ENCODE measurements at regions not wholly inside any gene's neighbourhood (a gene's known extent, or its start where the extent isn't known, plus 50 kb on each side); places are given as distances from the start of the nearest gene placed in this dataset.

GRCh38 chr3:101069901-101070798, 76.9 kb upstream of the ABI3BP start:
- 9% methylated on average over 6 of the region's 6 CpGs for WGBS (ENCODE audit: insufficient coverage, insufficient replicate concordance, low lambda C conversion rate, missing lambda C conversion rate)
- Histone ChIP-seq H3K79me2 (ENCODE audit: control insufficient read depth, insufficient read depth, low read length) (no peaks in the 10 kb centered on the region), H4K20me1 (ENCODE audit: control insufficient read depth, insufficient read depth) (no peaks in the 10 kb centered on the region), H3K4me2 (ENCODE audit: control insufficient read depth, insufficient read depth) (no peak overlapping the region), H3K27me3 (replicated peaks in 1 of 2; ENCODE audit: control insufficient read depth in 2 of 2, insufficient read depth in 2 of 2, low read length in 1 of 2) (no peaks in the 10 kb centered on the region), H3K4me3 (no peak overlapping the region), H3K27ac (ENCODE audit: control insufficient read depth, insufficient read depth) (no peak overlapping the region), H2AFZ (ENCODE audit: control insufficient read depth, low read depth, low read length) (no peak overlapping the region), H3K36me3 (ENCODE audit: control insufficient read depth in 2 of 2, insufficient read depth in 2 of 2, low read length in 1 of 2) (no peaks in the 10 kb centered on the region), H3K9ac (ENCODE audit: control insufficient read depth, insufficient read depth, low read length) (no peak overlapping the region), H3K9me3 (replicated peaks; ENCODE audit: control insufficient read depth, insufficient read depth, low read length) (no peaks in the 10 kb centered on the region), H3K4me1 (ENCODE audit: control insufficient read depth, insufficient read depth, low read length) (no peaks in the 10 kb centered on the region)
- ChIA-PET CTCF (interaction anchor here (0.6 to 4.5 kb wide), 11 partner anchors 9 to 610 kb away, joined by 3 to 25 read pairs (median 3); no protein-coding TSS in a partner anchor), SMC1A (ENCODE audit: uncharacterized antibody, unreplicated experiment) (interaction anchor here (0.6 to 2.4 kb wide), 7 partner anchors 10 to 605 kb away, joined by 3 to 18 read pairs (median 3); no protein-coding TSS in a partner anchor), RAD21 (ENCODE audit: unreplicated experiment) (interaction anchor here (1.5 kb wide), 1 partner anchor 568 kb away, joined by 4 read pairs; no protein-coding TSS in a partner anchor), POLR2A (no interaction called here)
- FAIRE-seq (no peak), DNase-seq (ENCODE audit: low read depth, low spot score) (peak; percentile 7), ATAC-seq (peak; percentile 99)
- intact Hi-C loops (cut with micrococcal nuclease; ENCODE audit: unreplicated experiment), result loop anchor here (1.0 kb wide), 3 partner anchors 126 to 566 kb away; no protein-coding TSS in a partner anchor
- no TSS peak for BruUV-seq (replicated peaks)
- in situ Hi-C loops (cut with MboI), result loop anchor here (5.0 kb wide), 2 partner anchors 312 to 567 kb away; no protein-coding TSS in a partner anchor
- TF ChIP-seq SMARCA5 (IDR thresholded peaks at IDR 0.05) (0 out of 2 replicates have a peak, but pooled peaks have one; percentile 37), MYC (IDR thresholded peaks at IDR 0.05; ENCODE audit: insufficient read depth, insufficient read length, insufficient replicate concordance, low read length, severe bottlenecking) (no peak), SMC3 (IDR thresholded peaks at IDR 0.05; ENCODE audit: borderline replicate concordance, low read length) (peak; percentile 78), IKZF1 (conservative IDR thresholded peaks at IDR 0.05) (no peak; the same call in 1 of the 2 replicates), ZBTB11 (CRISPR knock-in tag; IDR thresholded peaks at IDR 0.05) (no peak), MXI1 (IDR thresholded peaks at IDR 0.05; ENCODE audit: low read depth, low read length) (no peak), BHLHE40 (IDR thresholded peaks at IDR 0.05; ENCODE audit: borderline replicate concordance in 1 of 2, low read depth in 2 of 2, low read length in 1 of 2) (peak; percentile 77 to 88), TCF7 (IDR thresholded peaks at IDR 0.05; ENCODE audit: borderline replicate concordance) (no peak), STAT3 (IDR thresholded peaks at IDR 0.05; ENCODE audit: low read depth, low read length) (no peak), CBX5 (IDR thresholded peaks at IDR 0.05; ENCODE audit: low read depth) (no peak), PKNOX1 (IDR thresholded peaks at IDR 0.05) (no peak), CTCF (IDR thresholded peaks at IDR 0.05 in 2 of 3, conservative IDR thresholded peaks at IDR 0.05 in 1 of 3; ENCODE audit: control insufficient read depth in 2 of 3, extremely low read depth in 1 of 3, insufficient read depth in 1 of 3, low read depth in 3 of 3, low read length in 3 of 3) (peak; percentile 60 to 92 (median 87)), SPI1 (IDR thresholded peaks at IDR 0.05; ENCODE audit: borderline replicate concordance, insufficient read depth, low read depth, low read length) (no peak), IKZF2 (IDR thresholded peaks at IDR 0.05) (peak in 1 of 2 experiments; percentile 30; a peak in 1 of 4 replicates), FOXM1 (IDR thresholded peaks at IDR 0.05; ENCODE audit: low read depth, low read length) (no peak), DPF2 (IDR thresholded peaks at IDR 0.05) (no peak), SP1 (IDR thresholded peaks at IDR 0.05; ENCODE audit: low read depth, low read length) (no peak)

Data from GM12878 (cell line).